Lung (tissue), 11 donors: ENCODE measurements at regions not wholly inside any gene's neighbourhood (a gene's known extent, or its start where the extent isn't known, plus 50 kb on each side); places are given as distances from the start of the nearest gene placed in this dataset.

Experiments used
- ATAC-seq: fragments of 200-7000 bp; cut with Tn5 transposase; one replicate; pipeline ENCODE4 v1.9.1; 2020; ENCODE audit warnings: moderate number of reproducible peaks; ENCODE audit not compliant: insufficient read depth, low FRiP score
- DNase-seq, 3 donors: peaks; one replicate each; pipeline ENCODE4 v3.0.0-alpha.2; 2013 to 2017
- H3K27ac ChIP-seq, 2 donors: one replicate each; pipeline ENCODE4 v1.5.1; 2013; ENCODE audit warnings: mild to moderate bottlenecking in 2 of 2, moderate library complexity in 2 of 2, control low read depth in 1 of 2, inconsistent platforms in 1 of 2, low read depth in 1 of 2, low read length in 1 of 2
- H3K27me3 ChIP-seq, 3 donors: one replicate each; pipeline ENCODE4 v1.5.1; 2013; ENCODE audit warnings: low read length in 2 of 3; ENCODE audit not compliant: control insufficient read depth in 3 of 3, insufficient read depth in 3 of 3
- H3K36me3 ChIP-seq, 4 donors: one replicate each; pipeline ENCODE4 v1.5.1; 2013; ENCODE audit warnings: low read length in 4 of 4, mild to moderate bottlenecking in 1 of 4, moderate library complexity in 1 of 4; ENCODE audit not compliant: control insufficient read depth in 4 of 4, insufficient read depth in 4 of 4
- H3K4me1 ChIP-seq, 5 donors: one replicate each; pipeline ENCODE4 v1.5.1; 2013; ENCODE audit warnings: low read length in 5 of 5, mild to moderate bottlenecking in 2 of 5, moderate library complexity in 1 of 5; ENCODE audit not compliant: control insufficient read depth in 5 of 5, insufficient read depth in 5 of 5
- H3K4me3 ChIP-seq: one replicate; pipeline ENCODE4 v1.5.1; 2013; ENCODE audit warnings: mild to moderate bottlenecking, control low read depth, moderate library complexity
- H3K9ac ChIP-seq, 2 donors: one replicate each; pipeline ENCODE4 v1.5.1; 2013; ENCODE audit warnings: low read length in 2 of 2, control low read depth in 1 of 2; ENCODE audit not compliant: insufficient read depth in 1 of 2
- H3K9me3 ChIP-seq, 4 donors: one replicate each; pipeline ENCODE4 v1.5.1; 2013; ENCODE audit warnings: low read length in 3 of 4, mild to moderate bottlenecking in 1 of 4, moderate library complexity in 1 of 4; ENCODE audit not compliant: control insufficient read depth in 4 of 4, insufficient read depth in 3 of 4
- WGBS, 2 donors: extraction: QIAGEN DNeasy Blood & Tissue Kit; methylation state at CpG; one replicate each; pipeline ENCODE4 v1.1.7; 2013; 5-methylcytosine and 5-hydroxymethylcytosine counted together
- TF ChIP-seq, protein P1 (sequence below): IDR thresholded peaks from 2 replicates; pipeline ENCODE4 v1.5.1; 2012; ENCODE audit warnings: mild to moderate bottlenecking; ENCODE audit errors: control extremely low read depth, extremely low read depth
- donor health status: control.
- donor health status: control.
- donor health status: Bipolar disorder and iron deficiency.
- donor health status: healthy.
- donor health status: DM: yes; HTN: yes; CAD: no.

GRCh38 chr1:60952612-60953111 lies 129.7 kb upstream of the NFIA start:
- H3K9me3 ChIP-seq: peaks cover 0 to 4% (median 0%) of the 10 kb centered on the region in 4 donors
- H3K27ac ChIP-seq: no peak overlapping the region
- WGBS, 2 donors: 69 to 91% methylated on average over 10 of the region's 10 CpGs
- TF ChIP-seq, protein P1, sequence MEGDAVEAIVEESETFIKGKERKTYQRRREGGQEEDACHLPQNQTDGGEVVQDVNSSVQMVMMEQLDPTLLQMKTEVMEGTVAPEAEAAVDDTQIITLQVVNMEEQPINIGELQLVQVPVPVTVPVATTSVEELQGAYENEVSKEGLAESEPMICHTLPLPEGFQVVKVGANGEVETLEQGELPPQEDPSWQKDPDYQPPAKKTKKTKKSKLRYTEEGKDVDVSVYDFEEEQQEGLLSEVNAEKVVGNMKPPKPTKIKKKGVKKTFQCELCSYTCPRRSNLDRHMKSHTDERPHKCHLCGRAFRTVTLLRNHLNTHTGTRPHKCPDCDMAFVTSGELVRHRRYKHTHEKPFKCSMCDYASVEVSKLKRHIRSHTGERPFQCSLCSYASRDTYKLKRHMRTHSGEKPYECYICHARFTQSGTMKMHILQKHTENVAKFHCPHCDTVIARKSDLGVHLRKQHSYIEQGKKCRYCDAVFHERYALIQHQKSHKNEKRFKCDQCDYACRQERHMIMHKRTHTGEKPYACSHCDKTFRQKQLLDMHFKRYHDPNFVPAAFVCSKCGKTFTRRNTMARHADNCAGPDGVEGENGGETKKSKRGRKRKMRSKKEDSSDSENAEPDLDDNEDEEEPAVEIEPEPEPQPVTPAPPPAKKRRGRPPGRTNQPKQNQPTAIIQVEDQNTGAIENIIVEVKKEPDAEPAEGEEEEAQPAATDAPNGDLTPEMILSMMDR: no peak
- DNase-seq: no peak
- ATAC-seq: no peak
- H3K27me3 ChIP-seq: no peaks in the 10 kb centered on the region
- H3K36me3 ChIP-seq: no peaks in the 10 kb centered on the region
- no peak overlapping the region for H3K9ac ChIP-seq
- H3K4me3 ChIP-seq: no peak overlapping the region
- H3K4me1 ChIP-seq: peaks cover 0 to 10% (median 0%) of the 10 kb centered on the region in 5 donors

- Histone ChIP-seq H3K27me3 (no peaks in the 10 kb centered on the region), H3K9me3 (peaks cover 0 to 4% (median 0%) of the 10 kb centered on the region in 4 donors), H3K36me3 (no peaks in the 10 kb centered on the region), H3K4me3 (no peak overlapping the region), H3K27ac (no peak overlapping the region), H3K9ac (no peak overlapping the region), H3K4me1 (peaks cover 0 to 10% (median 0%) of the 10 kb centered on the region in 5 donors)
- ATAC-seq (no peak), DNase-seq (peak in 2 of 3 donors; percentile 31 to 59)
- 74 to 82% methylated on average over 9 of the region's 9 CpGs for WGBS, 2 donors
- TF ChIP-seq, protein P1: no peak
Observed at GRCh38 chr1:60950224-60951063, 131.9 kb upstream of the NFIA start.

DNA sequence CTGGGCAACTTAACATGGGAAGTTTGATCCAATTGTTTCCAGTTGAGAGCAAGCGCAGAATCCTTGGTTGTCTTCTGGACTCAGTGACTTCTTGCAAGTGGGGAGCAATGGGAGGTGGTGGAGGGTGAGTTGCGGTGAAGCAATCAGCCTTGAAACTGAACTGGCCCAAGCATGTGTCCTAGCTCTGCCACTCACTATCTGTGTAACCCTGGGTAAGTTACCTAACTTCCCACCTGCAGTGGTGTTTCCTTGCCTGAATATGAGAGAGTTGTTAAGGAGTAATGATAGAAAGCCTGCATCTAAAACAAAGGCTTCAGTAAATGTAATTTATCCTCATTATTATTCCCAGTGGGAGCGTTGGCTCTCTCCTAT lies 132.5 kb upstream of the NFIA start:
- Histone ChIP-seq H3K9ac (no peak overlapping the region), H3K36me3 (no peaks in the 10 kb centered on the region), H3K4me3 (no peak overlapping the region), H3K27ac (no peak overlapping the region), H3K27me3 (no peaks in the 10 kb centered on the region), H3K9me3 (peaks cover 0 to 4% (median 0%) of the 10 kb centered on the region in 4 donors), H3K4me1 (peaks cover 0 to 10% (median 0%) of the 10 kb centered on the region in 5 donors)
- no peak for ATAC-seq
- no peak for DNase-seq
- TF ChIP-seq, protein P1: no peak
- whole genome bisulfite sequencing, 2 donors: 93 to 94% methylated on average over 3 of the region's 3 CpGs
